Activated CD4-positive, alpha-beta T cell treated with anti-CD3 and anti-CD28 coated beads, Interleukin-2, amount 50 U/mL, for 48 hours (primary cell): ENCODE measurements at regions not wholly inside any gene's neighbourhood (a gene's known extent, or its start where the extent isn't known, plus 50 kb on each side); places are given as distances from the start of the nearest gene placed in this dataset.

Experiments
- DNase-seq, 2 experiments: peaks; one replicate each; pipeline ENCODE4 v3.0.0-alpha.2; 2020

GRCh38 chr12:116463366-116463765, 95.8 kb upstream of the MAP1LC3B2 start:
- no peak for DNase-seq

GRCh38 chr12:116465407-116465806, 93.8 kb upstream of the MAP1LC3B2 start:
- no peak for DNase-seq

- no peak for DNase-seq
These were observed 93.3 kb upstream of the MAP1LC3B2 start for GRCh38 chr12:116465856-116466255.

- DNase-seq = no peak
These were observed 92.6 kb upstream of the MAP1LC3B2 start for GRCh38 chr12:116466536-116466935.

- DNase-seq = no peak
These were observed 89.8 kb upstream of the MAP1LC3B2 start for GRCh38 chr12:116469344-116469743.

- DNase-seq = no peak
These were observed 87.6 kb upstream of the MAP1LC3B2 start for GRCh38 chr12:116471544-116471943.

- no peak for DNase-seq
These were observed 87.0 kb upstream of the MAP1LC3B2 start for GRCh38 chr12:116472193-116472592.

GRCh38 chr12:116473416-116473815, 85.8 kb upstream of the MAP1LC3B2 start:
- no peak for DNase-seq

GRCh38 chr12:116474331-116474730, 84.8 kb upstream of the MAP1LC3B2 start:
- DNase-seq = no peak

- DNase-seq = no peak
These were observed 84.3 kb upstream of the MAP1LC3B2 start for GRCh38 chr12:116474899-116475298.

- no peak for DNase-seq
These were observed 82.9 kb upstream of the MAP1LC3B2 start for GRCh38 chr12:116476227-116476822.

GRCh38 chr12:116478243-116478773, 80.9 kb upstream of the MAP1LC3B2 start:
- DNase-seq = no peak

- DNase-seq = no peak
These were observed 78.9 kb upstream of the MAP1LC3B2 start for GRCh38 chr12:116480210-116480810.

- no peak for DNase-seq
These were observed 77.5 kb upstream of the MAP1LC3B2 start for GRCh38 chr12:116481726-116482125.

GRCh38 chr12:116482179-116482578, 77.0 kb upstream of the MAP1LC3B2 start:
- DNase-seq = no peak

GRCh38 chr12:116482859-116483258, 76.3 kb upstream of the MAP1LC3B2 start:
- DNase-seq = no peak

GRCh38 chr12:116483959-116484750, 75.0 kb upstream of the MAP1LC3B2 start:
- DNase-seq = no peak

- DNase-seq = no peak
These were observed 74.4 kb upstream of the MAP1LC3B2 start for GRCh38 chr12:116484807-116485206.

GRCh38 chr12:116489116-116489515, 70.1 kb upstream of the MAP1LC3B2 start:
- DNase-seq = no peak

- DNase-seq = no peak
These were observed 68.7 kb upstream of the MAP1LC3B2 start for GRCh38 chr12:116490471-116490870.

GRCh38 chr12:116492703-116493324, 66.4 kb upstream of the MAP1LC3B2 start:
- no peak for DNase-seq

GRCh38 chr12:116495260-116495659, 63.9 kb upstream of the MAP1LC3B2 start:
- DNase-seq = no peak

- no peak for DNase-seq
These were observed 62.1 kb upstream of the MAP1LC3B2 start for GRCh38 chr12:116497051-116497591.
